ENCODE measurements at regions not wholly inside any gene's neighbourhood (a gene's known extent, or its start where the extent isn't known, plus 50 kb on each side); places are given as distances from the start of the nearest gene placed in this dataset.

DNA sequence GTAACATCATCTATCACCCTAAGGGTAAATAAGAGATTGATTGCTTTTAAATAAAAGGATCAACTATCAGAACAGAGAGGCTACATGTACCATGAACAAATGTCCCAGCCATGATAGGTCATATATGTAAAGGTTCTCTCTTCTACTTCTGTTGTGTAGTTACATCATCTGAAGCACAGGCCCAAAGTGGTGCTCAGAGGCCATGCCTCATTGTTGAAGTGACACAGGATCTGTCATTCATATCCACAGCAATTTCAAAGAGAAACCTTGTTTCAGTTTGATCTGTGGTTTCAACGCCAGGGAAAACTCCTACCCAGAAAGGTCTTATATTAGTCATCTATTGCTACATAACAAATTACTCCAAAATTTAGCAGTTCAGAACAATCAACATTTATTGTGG is 269.2 kb upstream of the MAOA start:
- no peak for TF ChIP-seq CTCF (IDR thresholded peaks at IDR 0.05; ENCODE audit: borderline replicate concordance, extremely low read depth, low read length, poor library complexity, severe bottlenecking)
- TF ChIP-seq EZH2 (IDR thresholded peaks at IDR 0.05; ENCODE audit: borderline replicate concordance, low read depth, low read length, severe bottlenecking), result no peak
